Astrocyte (in vitro differentiated cells and primary cell): ENCODE measurements at regions not wholly inside any gene's neighbourhood (a gene's known extent, or its start where the extent isn't known, plus 50 kb on each side); places are given as distances from the start of the nearest gene placed in this dataset.

ENCODE experiments used
- CTCF ChIP-seq: IDR thresholded peaks from 2 replicates; pipeline ENCODE4 v1.5.1; 2011; ENCODE audit warnings: low read depth, mild to moderate bottlenecking, inconsistent platforms, low read length, moderate library complexity; ENCODE audit not compliant: insufficient read depth
- EZH2 ChIP-seq: IDR thresholded peaks from 2 replicates; pipeline ENCODE4 v1.6.1; 2012; ENCODE audit warnings: mild to moderate bottlenecking, low read length, inconsistent platforms; ENCODE audit not compliant: insufficient read depth

- no peak for TF ChIP-seq CTCF
- TF ChIP-seq EZH2, result no peak
Measured at GRCh38 chr9:23538461-23539003, 287.5 kb downstream of the ELAVL2 start.
